ENCODE measurements at regions not wholly inside any gene's neighbourhood (a gene's known extent, or its start where the extent isn't known, plus 50 kb on each side); places are given as distances from the start of the nearest gene placed in this dataset.

GRCh38 chr6:73903155-73903554 is 207.2 kb downstream of the CD109 start:
- H3K9me3 Mint-ChIP-seq, result peaks cover 24% of the 10 kb centered on the region
- no peaks in the 10 kb centered on the region for H3K9me3 ChIP-seq (ENCODE audit: low read depth)
- H3K36me3 Mint-ChIP-seq, result no peaks in the 10 kb centered on the region
- no peak overlapping the region for H3K4me2 ChIP-seq
- no peak for TF ChIP-seq EZH2phosphoT487 (IDR thresholded peaks at IDR 0.05)
- no peak for TF ChIP-seq EZH2 (IDR thresholded peaks at IDR 0.05)
- no peak for TF ChIP-seq CTCF (IDR thresholded peaks at IDR 0.05)
- H3K9ac ChIP-seq, result no peak overlapping the region
- no peak overlapping the region for H3K4me3 Mint-ChIP-seq
- H3K4me1 Mint-ChIP-seq, result no peaks in the 10 kb centered on the region
- H2AFZ ChIP-seq (replicated peaks), result no peak overlapping the region
- no peaks in the 10 kb centered on the region for H3K27me3 Mint-ChIP-seq (ENCODE audit: insufficient read depth, low read depth)
- H3K27ac ChIP-seq, result no peak overlapping the region
- H3K36me3 ChIP-seq, result no peaks in the 10 kb centered on the region
- no peaks in the 10 kb centered on the region for H3F3A ChIP-seq (ENCODE audit: low read depth)
- no peaks in the 10 kb centered on the region for H3K27me3 ChIP-seq
- no peak overlapping the region for H3K4me3 ChIP-seq
- no peaks in the 10 kb centered on the region for H3K79me2 ChIP-seq (ENCODE audit: low read depth)
- H4K20me1 ChIP-seq (ENCODE audit: low read depth), result no peaks in the 10 kb centered on the region
- no peak overlapping the region for H3K27ac Mint-ChIP-seq
- H3K4me1 ChIP-seq, result no peaks in the 10 kb centered on the region
- no peak for DNase-seq (ENCODE audit: low spot score)

- Mint-ChIP-seq H3K27ac (no peak overlapping the region), H3K27me3 (ENCODE audit: insufficient read depth, low read depth) (no peaks in the 10 kb centered on the region), H3K4me3 (no peak overlapping the region), H3K36me3 (no peaks in the 10 kb centered on the region), H3K4me1 (no peaks in the 10 kb centered on the region), H3K9me3 (peaks cover 24% of the 10 kb centered on the region)
- TF ChIP-seq EZH2phosphoT487 (IDR thresholded peaks at IDR 0.05) (no peak), CTCF (IDR thresholded peaks at IDR 0.05) (no peak), EZH2 (IDR thresholded peaks at IDR 0.05) (no peak)
- H3K4me2 ChIP-seq, result no peak overlapping the region
- H3K9ac ChIP-seq, result no peak overlapping the region
- no peaks in the 10 kb centered on the region for H4K20me1 ChIP-seq (ENCODE audit: low read depth)
- no peaks in the 10 kb centered on the region for H3K9me3 ChIP-seq (ENCODE audit: low read depth)
- H3K27ac ChIP-seq, result no peak overlapping the region
- no peak overlapping the region for H2AFZ ChIP-seq (replicated peaks)
- no peaks in the 10 kb centered on the region for H3K27me3 ChIP-seq
- no peak for DNase-seq (ENCODE audit: low spot score)
- no peaks in the 10 kb centered on the region for H3F3A ChIP-seq (ENCODE audit: low read depth)
- H3K4me3 ChIP-seq, result no peak overlapping the region
- H3K79me2 ChIP-seq (ENCODE audit: low read depth), result no peaks in the 10 kb centered on the region
- no peaks in the 10 kb centered on the region for H3K4me1 ChIP-seq
- H3K36me3 ChIP-seq, result no peaks in the 10 kb centered on the region
These were observed 206.0 kb downstream of the CD109 start for GRCh38 chr6:73901986-73902385.

GRCh38 chr6:73901311-73901710 is 205.3 kb downstream of the CD109 start:
- no peak for TF ChIP-seq EZH2phosphoT487 (IDR thresholded peaks at IDR 0.05)
- TF ChIP-seq EZH2 (IDR thresholded peaks at IDR 0.05), result no peak
- no peak for TF ChIP-seq CTCF (IDR thresholded peaks at IDR 0.05)

More at GRCh38 chr6:73901311-73901710, 205.3 kb downstream of the CD109 start:
- no peak overlapping the region for H3K4me3 ChIP-seq
- DNase-seq (ENCODE audit: low spot score), result no peak
- no peaks in the 10 kb centered on the region for H3K79me2 ChIP-seq (ENCODE audit: low read depth)
- no peak overlapping the region for H3K9ac ChIP-seq
- H3K36me3 Mint-ChIP-seq, result no peaks in the 10 kb centered on the region
- H3F3A ChIP-seq (ENCODE audit: low read depth), result no peaks in the 10 kb centered on the region
- H3K4me1 ChIP-seq, result no peaks in the 10 kb centered on the region
- H4K20me1 ChIP-seq (ENCODE audit: low read depth), result no peaks in the 10 kb centered on the region
- H3K9me3 Mint-ChIP-seq, result peaks cover 24% of the 10 kb centered on the region
- H3K27ac ChIP-seq, result no peak overlapping the region
- H3K4me2 ChIP-seq, result no peak overlapping the region
- no peaks in the 10 kb centered on the region for H3K36me3 ChIP-seq
- H3K27ac Mint-ChIP-seq, result no peak overlapping the region
- H2AFZ ChIP-seq (replicated peaks), result no peak overlapping the region
- H3K4me3 Mint-ChIP-seq, result no peak overlapping the region
- H3K27me3 ChIP-seq, result no peaks in the 10 kb centered on the region
- no peaks in the 10 kb centered on the region for H3K4me1 Mint-ChIP-seq
- H3K27me3 Mint-ChIP-seq (ENCODE audit: insufficient read depth, low read depth), result no peaks in the 10 kb centered on the region
- no peaks in the 10 kb centered on the region for H3K9me3 ChIP-seq (ENCODE audit: low read depth)
